Panc1 (cell line): ENCODE measurements at regions not wholly inside any gene's neighbourhood (a gene's known extent, or its start where the extent isn't known, plus 50 kb on each side); places are given as distances from the start of the nearest gene placed in this dataset.

Source experiments
- ATAC-seq: fragments of 200-7000 bp; cut with Tn5 transposase; 2 replicates; pipeline ENCODE4 v1.9.1; 2020; ENCODE audit warnings: mild to moderate bottlenecking, moderate library complexity
- BruUV-seq: library from RNA; stranded (reverse); fragments of 400-500 nt; replicated peaks from 2 replicates; lab custom pipeline; 2021; lab: Mats Ljungman, UMichigan
- CTCF ChIA-PET: fragments of 300-600 bp; sonication (Branson Sonifier 250); formaldehyde crosslinking; loops from one replicate; lab custom pipeline; 2022; ENCODE audit warnings: antibody characterized with exemption; lab: Charles Lee
- POLR2A ChIA-PET: fragments of 300-600 bp; sonication (Branson Sonifier 250); formaldehyde crosslinking; loops from one replicate; lab custom pipeline; 2022; ENCODE audit warnings: antibody characterized with exemption; lab: Charles Lee
- DNase-seq: peaks from one replicate; pipeline ENCODE4 v3.0.0-alpha.2; 2010; ENCODE audit warnings: low read depth, low spot score
- H3K27ac ChIP-seq: 2 replicates; pipeline ENCODE4 v1.5.1; 2011; ENCODE audit warnings: mild to moderate bottlenecking, low read length, inconsistent platforms
- H3K27me3 ChIP-seq: fragments of 200-500 bp; sonication (Bioruptor generic); 2 replicates; pipeline ENCODE4 v1.6.0; 2014; ENCODE audit warnings: low read length, inconsistent platforms; ENCODE audit not compliant: control insufficient read depth, insufficient read depth
- H3K36me3 ChIP-seq: fragments of 200-500 bp; sonication (Bioruptor generic); 2 replicates; pipeline ENCODE4 v1.5.1; 2014; ENCODE audit warnings: inconsistent platforms, mild to moderate bottlenecking, low read length, moderate library complexity; ENCODE audit not compliant: control insufficient read depth, insufficient read depth
- H3K4me1 ChIP-seq: 2 replicates; pipeline ENCODE4 v1.5.1; 2011; ENCODE audit warnings: inconsistent platforms, mild to moderate bottlenecking, low read length, moderate library complexity; ENCODE audit not compliant: control insufficient read depth, insufficient read depth
- H3K4me3 ChIP-seq, 2 experiments: 2 replicates each; pipeline ENCODE4 v1.5.1; 2011 to 2012; ENCODE audit warnings: low read depth in 2 of 2, low read length in 2 of 2, mild to moderate bottlenecking in 2 of 2, inconsistent platforms in 1 of 2, moderate library complexity in 1 of 2
- H3K9me3 ChIP-seq: fragments of 200-500 bp; sonication (Bioruptor generic); 2 replicates; pipeline ENCODE4 v1.5.1; 2014; ENCODE audit warnings: low read depth, mild to moderate bottlenecking, inconsistent platforms, low read length, moderate library complexity; ENCODE audit not compliant: control insufficient read depth, insufficient read depth
- CTCF ChIP-seq: fragments of 450-650 bp; IDR thresholded peaks from 2 replicates; pipeline ENCODE4 v1.5.1; 2017; ENCODE audit warnings: mild to moderate bottlenecking
- POLR2AphosphoS5 ChIP-seq: IDR thresholded peaks from 2 replicates; pipeline ENCODE4 v1.6.1; 2012; ENCODE audit warnings: mild to moderate bottlenecking, low read depth, low read length, moderate library complexity
- REST ChIP-seq, 2 experiments: IDR thresholded peaks; 2 replicates each; pipeline ENCODE4 v1.6.1; 2011 to 2012; ENCODE audit warnings: low read depth in 2 of 2, control low read depth in 1 of 2, low read length in 1 of 2, mild to moderate bottlenecking in 1 of 2, moderate library complexity in 1 of 2; ENCODE audit not compliant: insufficient read depth in 1 of 2
- SIN3A ChIP-seq: IDR thresholded peaks from 2 replicates; pipeline ENCODE4 v1.6.1; 2012; ENCODE audit warnings: low read depth, mild to moderate bottlenecking, low read length, moderate library complexity, borderline replicate concordance; ENCODE audit not compliant: insufficient read depth
- TCF7L2 ChIP-seq: IDR thresholded peaks from 2 replicates; pipeline ENCODE4 v1.6.1; 2011; ENCODE audit warnings: mild to moderate bottlenecking, low read depth, low read length, inconsistent platforms
- in situ Hi-C: cut with HindIII; loops from 2 replicates; pipeline ENCODE4 v1.10.0; 2016; ENCODE audit warnings: low sequenced_read_pairs, low pct_unique_long_range_greater_than_20kb
- intact Hi-C: fragments of 100-400 bp; cut with micrococcal nuclease; formaldehyde crosslinking; loops from one replicate; pipeline ENCODE4 v1.10.0; 2022; ENCODE audit not compliant: unreplicated experiment

GRCh38 chr3:181253796-181254195 lies 264.3 kb upstream of the DNAJC19 start:
- no peak overlapping the region for H3K27ac ChIP-seq
- H3K9me3 ChIP-seq, result no peaks in the 10 kb centered on the region
- ATAC-seq (no peak), DNase-seq (no peak)
- no peaks in the 10 kb centered on the region for H3K36me3 ChIP-seq
- TF ChIP-seq POLR2AphosphoS5, result no peak
- TF ChIP-seq TCF7L2, result no peak
- TF ChIP-seq SIN3A, result no peak
- TF ChIP-seq REST (IDR thresholded peaks at IDR 0.05; ENCODE audit: insufficient read depth in 1 of 2, low read depth in 2 of 2, low read length in 1 of 2), result no peak
- no peaks in the 10 kb centered on the region for H3K4me1 ChIP-seq
- POLR2A ChIA-PET, result no interaction called here
- no peak overlapping the region for H3K4me3 ChIP-seq
- intact Hi-C loops, result no loop called here
- in situ Hi-C loops, result no loop called here
- CTCF ChIA-PET, result no interaction called here
- BruUV-seq, result no TSS peak
- no peaks in the 10 kb centered on the region for H3K27me3 ChIP-seq

GRCh38 chr3:181252631-181253030 lies 263.1 kb upstream of the DNAJC19 start:
- intact Hi-C loops, result no loop called here
- in situ Hi-C loops, result no loop called here
- CTCF ChIA-PET, result no interaction called here
- TF ChIP-seq REST (IDR thresholded peaks at IDR 0.05; ENCODE audit: insufficient read depth in 1 of 2, low read depth in 2 of 2, low read length in 1 of 2) (no peak), POLR2AphosphoS5 (no peak)
- no peaks in the 10 kb centered on the region for H3K4me1 ChIP-seq
- H3K4me3 ChIP-seq, result no peak overlapping the region
- no peaks in the 10 kb centered on the region for H3K9me3 ChIP-seq
- H3K27me3 ChIP-seq, result no peaks in the 10 kb centered on the region
- DNase-seq, result no peak
- no peak overlapping the region for H3K27ac ChIP-seq
- POLR2A ChIA-PET, result no interaction called here
- no peaks in the 10 kb centered on the region for H3K36me3 ChIP-seq
- no TSS peak for BruUV-seq
- ATAC-seq, result no peak

- no peaks in the 10 kb centered on the region for H3K9me3 ChIP-seq
- no peaks in the 10 kb centered on the region for H3K4me1 ChIP-seq
- no peaks in the 10 kb centered on the region for H3K27me3 ChIP-seq
- H3K4me3 ChIP-seq, result no peak overlapping the region
- intact Hi-C loops, result no loop called here
- no TSS peak for BruUV-seq
- POLR2A ChIA-PET, result no interaction called here
- TF ChIP-seq CTCF, result no peak
- TF ChIP-seq POLR2AphosphoS5, result no peak
- no peak for TF ChIP-seq TCF7L2
- no peak for TF ChIP-seq REST (IDR thresholded peaks at IDR 0.05; ENCODE audit: insufficient read depth in 1 of 2, low read depth in 2 of 2, low read length in 1 of 2)
- no peak for TF ChIP-seq SIN3A
- in situ Hi-C loops, result no loop called here
- ATAC-seq (no peak), DNase-seq (no peak)
- H3K27ac ChIP-seq, result no peak overlapping the region
- no peaks in the 10 kb centered on the region for H3K36me3 ChIP-seq
- CTCF ChIA-PET, result no interaction called here
Measured at GRCh38 chr3:181250714-181251113, 261.2 kb upstream of the DNAJC19 start.
